Endodermal cell (in vitro differentiated cells): ENCODE measurements at regions not wholly inside any gene's neighbourhood (a gene's known extent, or its start where the extent isn't known, plus 50 kb on each side); places are given as distances from the start of the nearest gene placed in this dataset.

Experiments
- DNase-seq: peaks from one replicate; pipeline ENCODE4 v3.0.0-alpha.2; 2017
- H3K27ac ChIP-seq: 2 replicates; pipeline ENCODE4 v1.5.1; 2013; ENCODE audit warnings: mild to moderate bottlenecking, low read depth, low read length, moderate library complexity
- H3K27me3 ChIP-seq: 2 replicates; pipeline ENCODE4 v1.6.1; 2013; ENCODE audit warnings: mild to moderate bottlenecking, low read length, moderate library complexity; ENCODE audit not compliant: insufficient read depth, control insufficient read depth, poor library complexity, severe bottlenecking
- H3K36me3 ChIP-seq: 2 replicates; pipeline ENCODE4 v1.7.0; 2013; ENCODE audit warnings: mild to moderate bottlenecking, low read length, moderate library complexity; ENCODE audit not compliant: control insufficient read depth, insufficient read depth
- H3K4me1 ChIP-seq: one replicate; pipeline ENCODE4 v1.7.0; 2013; ENCODE audit warnings: low read length; ENCODE audit not compliant: control insufficient read depth, insufficient read depth
- H3K4me3 ChIP-seq: 2 replicates; pipeline ENCODE4 v1.5.1; 2013; ENCODE audit warnings: mild to moderate bottlenecking, low read length, moderate library complexity
- H3K9ac ChIP-seq: 2 replicates; pipeline ENCODE4 v1.6.1; 2013; ENCODE audit warnings: mild to moderate bottlenecking, low read length, moderate library complexity; ENCODE audit not compliant: poor library complexity, severe bottlenecking; ENCODE audit errors: extremely low read depth
- H3K9me3 ChIP-seq: 2 replicates; pipeline ENCODE4 v1.6.1; 2013; ENCODE audit warnings: mild to moderate bottlenecking, low read length, moderate library complexity; ENCODE audit not compliant: control insufficient read depth
- H3K27ac Mint-ChIP-seq: 2 replicates; pipeline ENCODE4 v1.8.0; 2020; ENCODE audit warnings: mixed read lengths
- H3K27me3 Mint-ChIP-seq: 2 replicates; pipeline ENCODE4 v1.8.0; 2021; ENCODE audit warnings: mild to moderate bottlenecking, mixed read lengths; ENCODE audit not compliant: insufficient read depth
- H3K36me3 Mint-ChIP-seq: 2 replicates; pipeline ENCODE4 v1.8.0; 2020; ENCODE audit warnings: low read depth, mixed read lengths
- H3K4me1 Mint-ChIP-seq: 2 replicates; pipeline ENCODE4 v1.8.0; 2020; ENCODE audit warnings: mixed read lengths
- H3K4me3 Mint-ChIP-seq: 2 replicates; pipeline ENCODE4 v1.8.0; 2020; ENCODE audit warnings: mild to moderate bottlenecking, moderate library complexity, mixed read lengths
- H3K9me3 Mint-ChIP-seq: 2 replicates; pipeline ENCODE4 v1.8.0; 2020; ENCODE audit warnings: mild to moderate bottlenecking, mixed read lengths
- CTCF ChIP-seq: fragments of 200-600 bp; sonication (generic); conservative IDR thresholded peaks from 2 replicates; pipeline ENCODE4 v1.5.0; 2021; ENCODE audit warnings: antibody characterized with exemption, mild to moderate bottlenecking
- WGBS, 2 experiments: methylation state at CpG; one replicate each; pipeline versions ENCODE4 v1.1.5 to v1.1.7; 2013; ENCODE audit warnings: missing lambda C conversion rate in 2 of 2, mixed read lengths in 1 of 2; ENCODE audit not compliant: insufficient coverage in 1 of 2, insufficient read length in 1 of 2; 5-methylcytosine and 5-hydroxymethylcytosine counted together

- Histone ChIP-seq H3K36me3 (no peaks in the 10 kb centered on the region), H3K9me3 (no peaks in the 10 kb centered on the region), H3K27me3 (no peaks in the 10 kb centered on the region), H3K4me1 (no peaks in the 10 kb centered on the region), H3K27ac (no peak overlapping the region), H3K4me3 (no peak overlapping the region), H3K9ac (no peak overlapping the region)
- Mint-ChIP-seq H3K4me1 (peaks cover 3% of the 10 kb centered on the region), H3K27ac (no peak overlapping the region), H3K9me3 (peaks cover 13% of the 10 kb centered on the region), H3K27me3 (no peaks in the 10 kb centered on the region), H3K4me3 (no peak overlapping the region), H3K36me3 (peaks cover 24% of the 10 kb centered on the region)
- TF ChIP-seq CTCF, result no peak
- DNase-seq, result no peak
- 96 to 98% methylated on average over 9 of the region's 9 CpGs for WGBS, 2 experiments
These were observed 144.6 kb upstream of the ASB18 start for GRCh38 chr2:236408786-236409185.

- no peaks in the 10 kb centered on the region for H3K4me1 ChIP-seq
- peaks cover 4% of the 10 kb centered on the region for H3K9me3 Mint-ChIP-seq
- WGBS, 2 experiments, result 77 to 100% methylated on average over 1 to 7 of the region's 7 CpGs
- H3K4me3 ChIP-seq, result no peak overlapping the region
- no peak overlapping the region for H3K27ac Mint-ChIP-seq
- H3K9me3 ChIP-seq, result no peaks in the 10 kb centered on the region
- no peak for TF ChIP-seq CTCF
- H3K27me3 ChIP-seq, result no peaks in the 10 kb centered on the region
- no peak overlapping the region for H3K27ac ChIP-seq
- H3K36me3 ChIP-seq, result no peaks in the 10 kb centered on the region
- H3K4me3 Mint-ChIP-seq, result no peak overlapping the region
- H3K9ac ChIP-seq, result no peak overlapping the region
- H3K27me3 Mint-ChIP-seq, result no peaks in the 10 kb centered on the region
- DNase-seq, result no peak
- peaks cover 33% of the 10 kb centered on the region for H3K36me3 Mint-ChIP-seq
- peaks cover 3% of the 10 kb centered on the region for H3K4me1 Mint-ChIP-seq
These were observed 151.7 kb upstream of the ASB18 start for GRCh38 chr2:236415684-236416444.

- no peaks in the 10 kb centered on the region for H3K27me3 ChIP-seq
- H3K36me3 ChIP-seq, result no peaks in the 10 kb centered on the region
- no peaks in the 10 kb centered on the region for H3K27me3 Mint-ChIP-seq
- H3K9me3 Mint-ChIP-seq, result peaks cover 4% of the 10 kb centered on the region
- no peak overlapping the region for H3K27ac ChIP-seq
- TF ChIP-seq CTCF, result no peak
- H3K4me1 Mint-ChIP-seq, result peaks cover 3% of the 10 kb centered on the region
- 87 to 89% methylated on average over 5 to 6 of the region's 6 CpGs for WGBS, 2 experiments
- no peak for DNase-seq
- H3K4me3 ChIP-seq, result no peak overlapping the region
- peaks cover 33% of the 10 kb centered on the region for H3K36me3 Mint-ChIP-seq
- H3K9ac ChIP-seq, result no peak overlapping the region
- H3K9me3 ChIP-seq, result no peaks in the 10 kb centered on the region
- no peaks in the 10 kb centered on the region for H3K4me1 ChIP-seq
- H3K27ac Mint-ChIP-seq, result no peak overlapping the region
- H3K4me3 Mint-ChIP-seq, result no peak overlapping the region
These were observed 152.5 kb upstream of the ACKR3 start for GRCh38 chr2:236417150-236417549.
